ENCODE measurements at regions not wholly inside any gene's neighbourhood (a gene's known extent, or its start where the extent isn't known, plus 50 kb on each side); places are given as distances from the start of the nearest gene placed in this dataset.
A peak's percentile ranks its signal among the peaks of the same experiment; 100 is the strongest.

GRCh38 chr3:168693870-168694269 is 598.1 kb upstream of the GOLIM4 start:
- TF ChIP-seq NANOG (IDR thresholded peaks at IDR 0.05; ENCODE audit: borderline replicate concordance), result peak; percentile 21; the same call in 1 of the 2 replicates
- no peak for TF ChIP-seq JUNB (IDR thresholded peaks at IDR 0.05; ENCODE audit: unreplicated experiment)
- Mint-ChIP-seq H3K9me3 (peaks cover 8% of the 10 kb centered on the region), H3K4me1 (peaks cover 23% of the 10 kb centered on the region), H3K36me3 (ENCODE audit: low read depth) (peaks cover 10% of the 10 kb centered on the region), H3K4me3 (peak overlapping the region; percentile 7; the same call in 1 of the 3 replicates), H3K27me3 (ENCODE audit: insufficient read depth, low read depth, poor library complexity) (peaks cover under 1% of the 10 kb centered on the region), H3K27ac (no peak overlapping the region; the same call in 1 of the 2 replicates)
- no peak overlapping the region for H2AFZ ChIP-seq
- no peak overlapping the region for H3K4me3 ChIP-seq
- H3F3A ChIP-seq (replicated peaks; ENCODE audit: low read depth), result no peaks in the 10 kb centered on the region
- peaks cover 26% of the 10 kb centered on the region for H3K4me1 ChIP-seq (ENCODE audit: insufficient read depth)
- no peaks in the 10 kb centered on the region for H3K79me2 ChIP-seq (replicated peaks; ENCODE audit: insufficient read depth)
- H3K9me2 ChIP-seq (ENCODE audit: insufficient read depth), result no peaks in the 10 kb centered on the region
- peak overlapping the region; percentile 36 for H3K4me2 ChIP-seq
- no peaks in the 10 kb centered on the region for H3K27me3 ChIP-seq (ENCODE audit: insufficient read depth)
- no peaks in the 10 kb centered on the region for H4K20me1 ChIP-seq (replicated peaks; ENCODE audit: insufficient read depth)
- peak; percentile 75 for ATAC-seq
- H3K27ac ChIP-seq (ENCODE audit: low read depth), result no peak overlapping the region
- no peaks in the 10 kb centered on the region for H3K36me3 ChIP-seq (ENCODE audit: insufficient read depth)
- DNase-seq (ENCODE audit: low spot score), result peak; percentile 33

GRCh38 chr3:168688267-168688666 is 592.5 kb upstream of the GOLIM4 start:
- ATAC-seq (no peak), DNase-seq (ENCODE audit: low spot score) (no peak)
- H2AFZ ChIP-seq, result no peak overlapping the region
- no peak overlapping the region for H3K4me3 ChIP-seq
- H3K36me3 Mint-ChIP-seq (ENCODE audit: low read depth), result no peaks in the 10 kb centered on the region; the same call in 2 of the 3 replicates
- H4K20me1 ChIP-seq (replicated peaks; ENCODE audit: insufficient read depth), result no peaks in the 10 kb centered on the region
- peaks cover 6% of the 10 kb centered on the region for H3K4me1 ChIP-seq (ENCODE audit: insufficient read depth)
- no peaks in the 10 kb centered on the region for H3F3A ChIP-seq (replicated peaks; ENCODE audit: low read depth)
- H3K4me2 ChIP-seq, result no peak overlapping the region
- H3K9me3 Mint-ChIP-seq, result no peaks in the 10 kb centered on the region
- H3K79me2 ChIP-seq (replicated peaks; ENCODE audit: insufficient read depth), result no peaks in the 10 kb centered on the region
- no peaks in the 10 kb centered on the region for H3K36me3 ChIP-seq (ENCODE audit: insufficient read depth)
- H3K4me3 Mint-ChIP-seq, result no peak overlapping the region
- no peak overlapping the region for H3K27ac Mint-ChIP-seq
- no peaks in the 10 kb centered on the region for H3K27me3 ChIP-seq (ENCODE audit: insufficient read depth)
- H3K27ac ChIP-seq (ENCODE audit: low read depth), result no peak overlapping the region
- no peaks in the 10 kb centered on the region for H3K9me2 ChIP-seq (ENCODE audit: insufficient read depth)
- H3K27me3 Mint-ChIP-seq (ENCODE audit: insufficient read depth, low read depth, poor library complexity), result no peaks in the 10 kb centered on the region
- H3K4me1 Mint-ChIP-seq, result peaks cover 8% of the 10 kb centered on the region
- TF ChIP-seq JUNB (IDR thresholded peaks at IDR 0.05; ENCODE audit: unreplicated experiment) (no peak), STAT1 (IDR thresholded peaks at IDR 0.05; ENCODE audit: unreplicated experiment) (no peak), NANOG (IDR thresholded peaks at IDR 0.05; ENCODE audit: borderline replicate concordance) (no peak), EZH2phosphoT487 (IDR thresholded peaks at IDR 0.05; ENCODE audit: unreplicated experiment) (no peak), CREB1 (CRISPR knock-in tag; IDR thresholded peaks at IDR 0.05; ENCODE audit: low read depth) (no peak)

GRCh38 chr3:168684519-168684918 is 588.8 kb upstream of the GOLIM4 start:
- Mint-ChIP-seq H3K27me3 (ENCODE audit: insufficient read depth, low read depth, poor library complexity) (no peaks in the 10 kb centered on the region), H3K4me3 (no peak overlapping the region), H3K36me3 (ENCODE audit: low read depth) (peaks cover 5% of the 10 kb centered on the region; the same call in 2 of the 3 replicates), H3K27ac (no peak overlapping the region), H3K9me3 (no peaks in the 10 kb centered on the region; the same call in 2 of the 3 replicates), H3K4me1 (peaks cover 7% of the 10 kb centered on the region; the same call in 1 of the 3 replicates)
- H3K4me2 ChIP-seq, result no peak overlapping the region
- H2AFZ ChIP-seq, result peak overlapping the region; percentile 8; the same call in 1 of the 2 replicates
- H3K27ac ChIP-seq (ENCODE audit: low read depth), result no peak overlapping the region
- no peaks in the 10 kb centered on the region for H4K20me1 ChIP-seq (replicated peaks; ENCODE audit: insufficient read depth)
- H3F3A ChIP-seq (replicated peaks; ENCODE audit: low read depth), result no peaks in the 10 kb centered on the region
- ATAC-seq (no peak), DNase-seq (ENCODE audit: low spot score) (no peak)
- no peaks in the 10 kb centered on the region for H3K4me1 ChIP-seq (ENCODE audit: insufficient read depth)
- H3K36me3 ChIP-seq (ENCODE audit: insufficient read depth), result no peaks in the 10 kb centered on the region
- H3K4me3 ChIP-seq, result no peak overlapping the region
- H3K9me2 ChIP-seq (ENCODE audit: insufficient read depth), result no peaks in the 10 kb centered on the region
- no peaks in the 10 kb centered on the region for H3K79me2 ChIP-seq (replicated peaks; ENCODE audit: insufficient read depth)
- no peaks in the 10 kb centered on the region for H3K27me3 ChIP-seq (ENCODE audit: insufficient read depth)
- TF ChIP-seq EZH2phosphoT487 (IDR thresholded peaks at IDR 0.05; ENCODE audit: unreplicated experiment), result no peak
- TF ChIP-seq REST (IDR thresholded peaks at IDR 0.05; ENCODE audit: unreplicated experiment), result no peak
- no peak for TF ChIP-seq ETS1 (IDR thresholded peaks at IDR 0.05)
- no peak for TF ChIP-seq POLR2AphosphoS5 (IDR thresholded peaks at IDR 0.05; ENCODE audit: low read depth)
- no peak for TF ChIP-seq ZNF331 (CRISPR knock-in tag; IDR thresholded peaks at IDR 0.05; ENCODE audit: low read depth)
- no peak for TF ChIP-seq EZH2 (IDR thresholded peaks at IDR 0.05; ENCODE audit: low read depth, unreplicated experiment)
- TF ChIP-seq STAT1 (IDR thresholded peaks at IDR 0.05; ENCODE audit: unreplicated experiment), result no peak
- TF ChIP-seq CTCF (conservative IDR thresholded peaks at IDR 0.05; ENCODE audit: low read depth in 2 of 2), result no peak
- TF ChIP-seq NANOG (IDR thresholded peaks at IDR 0.05; ENCODE audit: borderline replicate concordance), result no peak
- TF ChIP-seq ZNF114 (CRISPR knock-in tag; IDR thresholded peaks at IDR 0.05), result no peak

Data from GM23338 (cell line).